ENCODE measurements at regions not wholly inside any gene's neighbourhood (a gene's known extent, or its start where the extent isn't known, plus 50 kb on each side); places are given as distances from the start of the nearest gene placed in this dataset.

DNA sequence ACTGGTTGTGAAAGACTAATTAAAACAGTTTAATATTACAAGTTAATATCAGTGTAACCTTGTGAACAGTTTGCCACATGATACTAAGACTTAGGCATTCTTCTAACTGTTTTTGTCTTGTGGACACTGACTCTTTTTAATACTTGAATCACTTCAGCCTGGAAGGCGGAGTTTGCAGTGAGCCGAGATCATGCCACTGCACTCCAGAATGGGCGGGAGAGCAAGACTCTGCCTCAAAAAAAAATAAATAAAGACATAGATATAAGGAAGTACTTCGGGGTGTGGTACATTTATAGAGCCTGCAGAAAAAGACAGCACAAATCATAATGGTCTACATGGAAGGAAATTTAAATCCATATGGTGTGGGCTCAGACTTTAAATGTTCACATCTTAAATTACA lies 300.4 kb upstream of the NETO1 start:
- DNase-seq (ENCODE audit: low read depth, low spot score) (no peak), ATAC-seq (no peak)
- Histone ChIP-seq H3K27ac (ENCODE audit: low read depth, low read length) (no peak overlapping the region), H3K4me3 (replicated peaks in 1 of 2; ENCODE audit: low read depth in 1 of 2, low read length in 2 of 2) (no peak overlapping the region), H3K9me2 (ENCODE audit: insufficient read depth) (no peaks in the 10 kb centered on the region), H2AFZ (ENCODE audit: low read depth, low read length, poor library complexity, severe bottlenecking) (no peak overlapping the region), H4K20me1 (ENCODE audit: insufficient read depth) (no peaks in the 10 kb centered on the region), H3K27me3 (ENCODE audit: insufficient read depth, low read length) (no peaks in the 10 kb centered on the region), H3K4me2 (ENCODE audit: low read length) (no peak overlapping the region), H3K9me3 (ENCODE audit: control insufficient read depth in 1 of 2, insufficient read depth in 1 of 2, low read depth in 1 of 2, low read length in 2 of 2) (peaks cover 10 to 13% of the 10 kb centered on the region in 2 experiments; a peak in 2 of 4 replicates), H3K79me2 (ENCODE audit: insufficient read depth, low read length) (no peaks in the 10 kb centered on the region), H3K9ac (ENCODE audit: low read length) (no peak overlapping the region), H3K36me3 (ENCODE audit: control insufficient read depth in 1 of 2, insufficient read depth in 2 of 2, low read length in 2 of 2) (no peaks in the 10 kb centered on the region), H3K4me1 (ENCODE audit: control insufficient read depth in 1 of 2, insufficient read depth in 2 of 2, low read length in 2 of 2) (no peaks in the 10 kb centered on the region)
- no TSS peak for BruUV-seq (replicated peaks)
- POLR2A ChIA-PET = no interaction called here
- CTCF ChIA-PET = no interaction called here
- TF ChIP-seq EZH2 (IDR thresholded peaks at IDR 0.05) (no peak), CEBPB (IDR thresholded peaks at IDR 0.05; ENCODE audit: low read depth) (no peak), SP1 (IDR thresholded peaks at IDR 0.05; ENCODE audit: low read depth) (no peak), SIN3A (IDR thresholded peaks at IDR 0.05; ENCODE audit: low read depth) (no peak), CBX3 (IDR thresholded peaks at IDR 0.05; ENCODE audit: low read depth) (no peak), EZH2phosphoT487 (IDR thresholded peaks at IDR 0.05; ENCODE audit: borderline replicate concordance) (no peak), SRF (IDR thresholded peaks at IDR 0.05; ENCODE audit: low read depth) (no peak), POLR2A (IDR thresholded peaks at IDR 0.05; ENCODE audit: borderline replicate concordance, extremely low read depth, insufficient read depth, insufficient read length) (no peak), FOSL1 (IDR thresholded peaks at IDR 0.05; ENCODE audit: low read depth) (no peak), EGR1 (IDR thresholded peaks at IDR 0.05; ENCODE audit: low read depth) (no peak), RAD21 (IDR thresholded peaks at IDR 0.05; ENCODE audit: low read depth) (no peak), ZFX (IDR thresholded peaks at IDR 0.05) (no peak), POLR2AphosphoS5 (IDR thresholded peaks at IDR 0.05; ENCODE audit: low read depth, low read length) (no peak), TCF7L2 (IDR thresholded peaks at IDR 0.05; ENCODE audit: borderline replicate concordance, extremely low read depth, insufficient read depth, insufficient read length) (no peak)
- TF ChIP-seq, protein P1, sequence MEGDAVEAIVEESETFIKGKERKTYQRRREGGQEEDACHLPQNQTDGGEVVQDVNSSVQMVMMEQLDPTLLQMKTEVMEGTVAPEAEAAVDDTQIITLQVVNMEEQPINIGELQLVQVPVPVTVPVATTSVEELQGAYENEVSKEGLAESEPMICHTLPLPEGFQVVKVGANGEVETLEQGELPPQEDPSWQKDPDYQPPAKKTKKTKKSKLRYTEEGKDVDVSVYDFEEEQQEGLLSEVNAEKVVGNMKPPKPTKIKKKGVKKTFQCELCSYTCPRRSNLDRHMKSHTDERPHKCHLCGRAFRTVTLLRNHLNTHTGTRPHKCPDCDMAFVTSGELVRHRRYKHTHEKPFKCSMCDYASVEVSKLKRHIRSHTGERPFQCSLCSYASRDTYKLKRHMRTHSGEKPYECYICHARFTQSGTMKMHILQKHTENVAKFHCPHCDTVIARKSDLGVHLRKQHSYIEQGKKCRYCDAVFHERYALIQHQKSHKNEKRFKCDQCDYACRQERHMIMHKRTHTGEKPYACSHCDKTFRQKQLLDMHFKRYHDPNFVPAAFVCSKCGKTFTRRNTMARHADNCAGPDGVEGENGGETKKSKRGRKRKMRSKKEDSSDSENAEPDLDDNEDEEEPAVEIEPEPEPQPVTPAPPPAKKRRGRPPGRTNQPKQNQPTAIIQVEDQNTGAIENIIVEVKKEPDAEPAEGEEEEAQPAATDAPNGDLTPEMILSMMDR (IDR thresholded peaks at IDR 0.05 in 2 of 3, conservative IDR thresholded peaks at IDR 0.05 in 1 of 3; ENCODE audit: borderline replicate concordance in 1 of 3, insufficient read depth in 1 of 3, low read depth in 2 of 3, low read length in 2 of 3) = no peak
- TF ChIP-seq, protein P2, sequence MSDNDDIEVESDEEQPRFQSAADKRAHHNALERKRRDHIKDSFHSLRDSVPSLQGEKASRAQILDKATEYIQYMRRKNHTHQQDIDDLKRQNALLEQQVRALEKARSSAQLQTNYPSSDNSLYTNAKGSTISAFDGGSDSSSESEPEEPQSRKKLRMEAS (IDR thresholded peaks at IDR 0.05) = no peak
- TF ChIP-seq, protein P3, sequence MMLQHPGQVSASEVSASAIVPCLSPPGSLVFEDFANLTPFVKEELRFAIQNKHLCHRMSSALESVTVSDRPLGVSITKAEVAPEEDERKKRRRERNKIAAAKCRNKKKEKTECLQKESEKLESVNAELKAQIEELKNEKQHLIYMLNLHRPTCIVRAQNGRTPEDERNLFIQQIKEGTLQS (IDR thresholded peaks at IDR 0.05) = no peak
- TF ChIP-seq, protein P4, sequence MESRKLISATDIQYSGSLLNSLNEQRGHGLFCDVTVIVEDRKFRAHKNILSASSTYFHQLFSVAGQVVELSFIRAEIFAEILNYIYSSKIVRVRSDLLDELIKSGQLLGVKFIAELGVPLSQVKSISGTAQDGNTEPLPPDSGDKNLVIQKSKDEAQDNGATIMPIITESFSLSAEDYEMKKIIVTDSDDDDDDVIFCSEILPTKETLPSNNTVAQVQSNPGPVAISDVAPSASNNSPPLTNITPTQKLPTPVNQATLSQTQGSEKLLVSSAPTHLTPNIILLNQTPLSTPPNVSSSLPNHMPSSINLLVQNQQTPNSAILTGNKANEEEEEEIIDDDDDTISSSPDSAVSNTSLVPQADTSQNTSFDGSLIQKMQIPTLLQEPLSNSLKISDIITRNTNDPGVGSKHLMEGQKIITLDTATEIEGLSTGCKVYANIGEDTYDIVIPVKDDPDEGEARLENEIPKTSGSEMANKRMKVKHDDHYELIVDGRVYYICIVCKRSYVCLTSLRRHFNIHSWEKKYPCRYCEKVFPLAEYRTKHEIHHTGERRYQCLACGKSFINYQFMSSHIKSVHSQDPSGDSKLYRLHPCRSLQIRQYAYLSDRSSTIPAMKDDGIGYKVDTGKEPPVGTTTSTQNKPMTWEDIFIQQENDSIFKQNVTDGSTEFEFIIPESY (IDR thresholded peaks at IDR 0.05; ENCODE audit: extremely low read depth, insufficient replicate concordance, low read length) = no peak
- RAD21 ChIA-PET (ENCODE audit: low non-redundant PET in 1 of 2, low total read pairs in 2 of 2, uncharacterized antibody in 2 of 2, unreplicated experiment in 2 of 2) = no interaction called here
- intact Hi-C loops (cut with micrococcal nuclease) = no loop called here
